UCSD-AML1 (cell line): ENCODE measurements at regions not wholly inside any gene's neighbourhood (a gene's known extent, or its start where the extent isn't known, plus 50 kb on each side); places are given as distances from the start of the nearest gene placed in this dataset.
"Not testable (repeated sequence)": the region's sequence is repeated elsewhere in the genome, so short reads cannot be mapped to it uniquely, and the experiment has no call there.

Experiments used
- DNase-seq: peaks from one replicate; lab custom pipeline; 2025; ENCODE audit not compliant: unreplicated experiment; lab: John Stamatoyannopoulos, UW

GRCh38 chr13:109344552-109345157 lies 441.7 kb downstream of the IRS2 start:
- DNase-seq = no peak

GRCh38 chr13:109336730-109337129 lies 449.7 kb downstream of the IRS2 start:
- no peak for DNase-seq

- no peak for DNase-seq
Observed at GRCh38 chr13:109333893-109334651, 452.3 kb downstream of the IRS2 start.

GRCh38 chr13:109332506-109333499 lies 453.6 kb downstream of the IRS2 start:
- DNase-seq = no peak

GRCh38 chr13:109331898-109332297 lies 454.5 kb downstream of the IRS2 start:
- DNase-seq = no peak

GRCh38 chr13:109331011-109331433 lies 455.4 kb downstream of the IRS2 start:
- no peak for DNase-seq

- DNase-seq = no peak
Observed at GRCh38 chr13:109330123-109330522, 456.3 kb downstream of the IRS2 start.

GRCh38 chr13:109329175-109329574 lies 457.2 kb downstream of the IRS2 start:
- DNase-seq = no peak

GRCh38 chr13:109326601-109327000 lies 459.8 kb downstream of the IRS2 start:
- DNase-seq = no peak

GRCh38 chr13:109323338-109323737 lies 463.0 kb downstream of the IRS2 start:
- DNase-seq = no peak

- DNase-seq = no peak
Observed at GRCh38 chr13:109318945-109319590, 467.3 kb downstream of the IRS2 start.

- DNase-seq = no peak
Observed at GRCh38 chr13:109315481-109315880, 470.9 kb downstream of the IRS2 start.

GRCh38 chr13:109314101-109314500 lies 472.3 kb downstream of the IRS2 start:
- DNase-seq = no peak

- no peak for DNase-seq
Observed at GRCh38 chr13:109312399-109312798, 474.0 kb downstream of the IRS2 start.

- DNase-seq = not testable (repeated sequence)
Observed at GRCh38 chr13:109311431-109311976, 474.9 kb downstream of the IRS2 start.

GRCh38 chr13:109309625-109310363 lies 476.6 kb downstream of the IRS2 start:
- DNase-seq = no peak

GRCh38 chr13:109307027-109307426 lies 479.4 kb downstream of the IRS2 start:
- no peak for DNase-seq

GRCh38 chr13:109301726-109302125 lies 484.7 kb downstream of the IRS2 start:
- no peak for DNase-seq

GRCh38 chr13:109301276-109301675 lies 485.1 kb downstream of the IRS2 start:
- no peak for DNase-seq

GRCh38 chr13:109297628-109298027 lies 488.8 kb downstream of the IRS2 start:
- no peak for DNase-seq
